ENCODE measurements at regions not wholly inside any gene's neighbourhood (a gene's known extent, or its start where the extent isn't known, plus 50 kb on each side); places are given as distances from the start of the nearest gene placed in this dataset.

DNA sequence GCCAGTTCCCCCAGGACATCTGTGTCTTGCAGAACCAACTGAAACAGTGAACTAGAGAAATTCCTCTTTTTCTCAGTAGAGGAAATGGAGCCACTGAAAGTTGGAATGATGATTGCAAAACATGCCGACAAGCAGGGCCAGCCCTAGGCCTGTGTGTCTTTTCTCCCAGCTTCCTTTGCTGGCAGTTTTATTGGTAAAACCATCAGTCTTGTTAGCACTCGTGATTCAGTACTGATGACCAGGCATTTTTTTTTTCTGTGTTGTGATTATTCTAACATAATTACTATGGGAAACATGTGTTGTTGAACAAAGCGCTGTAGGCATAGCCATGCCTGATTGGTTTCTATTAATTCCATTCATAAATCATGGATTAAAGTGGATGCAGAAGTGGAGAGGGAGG lies 620.7 kb downstream of the AACS start:
- DNase-seq, result no peak

DNA sequence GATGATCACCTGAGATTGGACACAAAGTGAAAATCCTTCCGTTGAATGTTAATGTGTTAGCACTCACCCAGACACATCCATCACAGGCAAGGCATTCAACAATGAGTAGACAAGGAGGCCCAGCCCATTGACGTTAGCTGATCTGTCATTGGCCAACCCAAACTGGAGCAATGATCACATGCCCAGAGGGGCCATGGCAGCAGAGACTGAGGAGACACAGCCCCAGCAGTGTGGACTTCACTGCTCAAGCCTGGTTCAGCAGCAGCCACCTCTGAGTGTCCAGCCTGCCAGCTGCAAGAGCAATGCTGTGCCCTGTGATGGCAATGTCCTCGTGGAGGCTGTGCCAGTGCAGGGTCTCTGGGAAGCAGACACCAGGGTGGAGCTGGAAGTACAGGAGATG lies 622.2 kb downstream of the AACS start:
- no peak for DNase-seq

DNA sequence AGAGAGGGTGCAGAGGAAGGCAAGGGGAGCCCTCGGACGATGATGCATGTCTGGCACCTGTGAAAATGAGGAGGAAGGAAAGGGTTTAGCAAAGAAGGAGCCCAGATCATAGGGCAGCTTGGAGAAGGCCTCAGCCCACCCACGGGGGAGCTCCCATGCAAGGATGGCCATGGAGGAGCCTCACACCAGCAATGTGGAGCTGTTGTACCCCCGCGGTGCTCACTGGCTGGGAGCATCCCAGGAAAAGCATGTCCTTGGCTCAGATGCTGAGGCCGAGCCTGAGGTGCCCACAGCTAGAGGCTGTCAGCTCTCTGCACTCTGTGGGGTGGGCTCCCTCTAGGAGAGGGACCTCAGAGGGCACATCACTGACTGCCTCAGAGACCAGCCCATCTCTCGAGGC lies 622.6 kb downstream of the AACS start:
- DNase-seq, result no peak

DNA sequence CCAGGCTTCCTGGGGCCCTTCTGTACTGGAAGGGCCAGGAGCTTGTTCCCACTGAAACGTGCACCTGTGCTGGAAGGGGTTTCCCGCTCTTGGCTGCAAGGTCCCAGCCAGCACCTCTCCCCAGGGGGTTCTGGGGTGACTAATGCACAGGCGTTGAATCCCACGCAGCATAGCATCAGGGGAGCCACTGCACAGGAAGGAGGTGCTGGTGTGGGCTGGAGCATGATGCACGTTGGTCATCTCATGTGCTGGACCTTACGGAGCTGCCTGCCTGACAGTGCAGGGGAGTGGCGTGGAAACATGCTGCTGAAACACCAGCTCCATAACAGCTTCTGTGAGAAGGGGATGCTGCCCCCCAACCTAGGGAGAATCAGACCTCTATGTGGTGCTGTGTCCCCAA lies 623.0 kb downstream of the AACS start:
- DNase-seq, result no peak

DNA sequence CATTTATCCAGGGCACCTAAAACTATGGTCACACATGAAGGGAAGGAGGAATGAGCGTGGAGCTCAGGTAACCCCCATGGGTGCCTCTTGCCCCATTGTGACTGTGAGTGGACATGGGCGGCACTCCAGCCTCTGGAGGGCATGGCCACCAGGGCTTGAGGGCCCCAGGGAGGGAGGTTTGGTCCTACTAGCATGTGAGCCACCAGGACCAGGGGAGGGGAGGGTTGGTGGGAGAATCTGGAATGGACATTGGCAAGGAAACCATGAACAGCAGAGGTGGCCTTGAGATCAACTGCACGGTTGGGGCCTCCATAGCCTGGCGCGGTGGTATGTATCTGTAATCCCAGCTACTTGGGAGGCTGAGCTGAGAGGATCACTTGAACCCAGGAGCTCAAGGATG lies 623.6 kb downstream of the AACS start:
- DNase-seq, result no peak

DNA sequence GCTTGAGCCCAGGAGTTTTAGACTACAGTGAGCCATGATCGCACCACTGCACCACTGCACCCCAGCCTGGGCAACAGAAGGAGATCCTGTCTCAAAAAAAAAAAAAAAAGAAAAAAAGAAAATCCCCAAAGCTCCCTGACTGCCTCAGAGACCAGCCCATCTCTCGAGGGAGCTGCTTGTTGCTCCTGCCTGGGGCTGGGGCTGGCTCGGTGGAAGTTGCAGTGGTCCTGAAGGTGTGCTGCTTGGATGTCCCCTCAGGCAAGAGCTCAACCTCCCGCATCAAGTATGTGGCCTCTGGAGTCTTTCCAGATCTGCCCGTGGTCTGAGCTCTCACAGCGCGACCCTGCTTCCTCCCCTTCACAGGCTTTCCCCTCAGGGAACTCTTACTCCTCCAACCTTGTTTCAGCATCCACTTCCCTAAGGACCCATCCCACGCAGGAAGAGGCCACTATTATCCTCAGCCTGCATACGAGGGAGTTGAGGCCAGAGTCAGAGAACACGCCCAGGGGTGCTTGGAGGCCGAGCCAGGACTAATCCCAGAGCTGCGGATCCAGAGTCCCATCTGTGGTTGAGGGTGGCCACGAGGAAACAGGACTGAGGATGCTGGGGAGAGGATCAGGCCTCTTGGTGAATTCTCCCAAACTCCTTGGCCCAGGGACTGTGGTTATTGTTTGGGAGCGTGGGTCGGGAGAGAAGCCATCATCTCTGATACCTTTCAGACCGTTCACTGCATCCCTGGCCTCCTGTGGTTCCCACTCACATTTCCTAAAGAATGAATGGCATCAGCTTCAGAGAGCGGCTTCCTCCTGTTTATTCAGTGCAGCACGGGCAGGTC lies 624.6 kb downstream of the AACS start:
- no peak for DNase-seq

DNA sequence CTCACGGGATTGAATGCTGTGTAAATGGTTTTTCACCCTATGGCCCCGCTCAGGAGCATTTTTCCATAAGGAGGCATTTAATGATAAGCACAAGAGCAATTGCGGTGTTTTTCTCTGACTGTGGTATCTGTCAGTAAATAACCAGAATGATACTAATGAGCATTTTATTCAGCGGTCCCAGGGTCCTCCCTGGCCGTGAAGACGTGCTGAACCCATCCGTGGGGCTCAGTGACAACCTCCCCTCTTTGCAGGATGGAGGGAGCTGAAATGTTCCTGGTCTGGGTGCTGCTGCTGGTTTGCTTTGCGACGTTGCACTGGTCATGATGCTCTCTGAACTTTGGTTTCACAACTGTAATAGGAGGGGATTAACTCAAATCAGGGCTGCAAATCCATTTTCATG lies 625.6 kb downstream of the AACS start:
- DNase-seq, result no peak

DNA sequence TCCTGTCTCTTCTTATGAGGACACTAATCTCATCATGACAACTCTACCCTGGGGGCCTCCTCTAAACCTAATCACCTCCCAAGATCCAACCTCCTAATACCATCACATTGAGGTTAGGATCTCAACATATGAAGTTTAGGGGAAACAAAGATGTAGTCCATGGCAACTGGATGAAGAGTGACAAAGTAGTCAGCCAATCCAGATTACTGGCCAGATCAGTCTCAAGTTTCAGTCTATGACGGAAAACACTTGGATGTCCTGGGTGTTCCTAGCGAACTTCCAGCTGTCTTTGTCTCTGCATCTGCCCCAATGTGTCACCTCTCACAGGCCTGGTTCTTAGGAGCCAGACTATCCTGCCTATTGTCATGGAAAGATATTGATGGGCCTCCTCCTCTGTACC lies 630.8 kb downstream of the AACS start:
- no peak for DNase-seq

DNA sequence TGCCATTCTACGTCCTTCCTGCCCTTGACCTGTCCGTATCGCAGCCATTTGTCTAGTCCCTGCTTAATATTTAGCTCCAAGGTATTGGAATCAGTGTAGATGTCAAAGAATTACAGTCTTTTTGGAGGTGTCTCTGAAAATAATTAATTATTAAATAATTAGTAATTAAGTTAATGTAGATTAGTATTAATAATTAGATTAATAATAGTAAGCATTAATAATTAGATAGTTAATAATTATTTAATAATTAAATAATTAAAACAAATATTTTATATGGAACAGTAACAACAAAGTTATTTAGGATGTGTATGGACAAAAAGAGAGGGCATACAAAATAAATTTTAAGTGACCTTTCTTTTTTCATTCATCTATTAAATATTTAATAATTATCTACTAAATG lies 639.6 kb downstream of the AACS start:
- no peak for DNase-seq

DNA sequence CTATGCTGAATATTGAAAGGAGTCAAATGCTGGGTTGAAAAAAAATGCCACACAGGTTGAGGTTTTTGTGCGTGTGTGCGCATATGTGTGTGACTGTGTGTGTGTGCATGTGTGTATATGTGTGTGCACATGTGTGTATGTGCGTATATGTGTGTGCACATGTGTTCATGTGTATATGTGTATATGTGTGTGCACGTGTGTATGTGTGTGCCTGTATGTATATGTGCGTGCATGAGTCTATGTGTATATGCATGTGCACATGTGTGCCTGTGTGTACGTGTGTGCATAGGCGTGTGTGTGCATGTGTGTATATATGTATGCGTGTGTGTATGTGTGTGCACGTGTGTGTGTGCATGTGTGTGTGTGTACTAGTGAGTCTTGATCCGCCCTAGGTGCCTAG lies 655.7 kb downstream of the AACS start:
- DNase-seq, result no peak

DNA sequence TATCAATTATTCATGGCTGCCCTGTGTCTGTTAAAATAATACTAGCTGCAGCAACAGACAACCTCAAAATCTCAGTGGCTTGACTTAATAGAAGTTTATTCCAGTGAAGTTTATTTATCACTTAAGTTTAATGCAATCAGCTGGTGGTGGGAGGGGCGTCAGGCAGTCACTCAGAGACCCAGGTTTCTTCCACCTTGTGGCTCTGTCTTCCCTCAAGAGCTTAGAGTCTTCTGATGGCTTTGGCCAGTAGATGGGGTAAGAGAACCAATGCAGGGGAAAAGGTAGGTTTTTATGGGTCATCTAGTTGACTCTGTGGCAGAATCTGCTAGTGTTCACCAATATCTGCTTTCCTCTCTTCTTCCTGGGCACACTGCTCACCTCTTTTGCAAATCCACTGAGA lies 668.9 kb downstream of the AACS start:
- DNase-seq, result no peak

DNA sequence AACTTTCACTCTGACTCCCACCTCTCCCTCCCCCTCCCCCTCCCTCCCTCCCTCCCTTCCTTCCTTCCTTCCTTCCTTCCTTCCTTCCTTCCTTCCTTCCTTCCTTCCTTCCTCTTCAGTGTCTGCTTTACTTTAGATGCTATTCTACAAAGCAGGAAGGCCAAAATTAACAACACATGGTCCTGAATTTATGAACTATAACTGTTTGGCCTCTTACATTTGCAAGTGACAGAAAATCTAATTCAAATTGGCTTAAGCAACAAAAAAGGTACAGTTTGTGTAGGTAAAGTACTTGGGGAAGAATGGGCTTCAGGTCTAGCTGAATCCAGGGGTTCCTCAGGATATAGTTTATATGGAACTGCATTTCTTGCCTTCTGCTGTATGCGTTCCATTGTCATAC lies 673.0 kb downstream of the AACS start:
- DNase-seq, result no peak

DNA sequence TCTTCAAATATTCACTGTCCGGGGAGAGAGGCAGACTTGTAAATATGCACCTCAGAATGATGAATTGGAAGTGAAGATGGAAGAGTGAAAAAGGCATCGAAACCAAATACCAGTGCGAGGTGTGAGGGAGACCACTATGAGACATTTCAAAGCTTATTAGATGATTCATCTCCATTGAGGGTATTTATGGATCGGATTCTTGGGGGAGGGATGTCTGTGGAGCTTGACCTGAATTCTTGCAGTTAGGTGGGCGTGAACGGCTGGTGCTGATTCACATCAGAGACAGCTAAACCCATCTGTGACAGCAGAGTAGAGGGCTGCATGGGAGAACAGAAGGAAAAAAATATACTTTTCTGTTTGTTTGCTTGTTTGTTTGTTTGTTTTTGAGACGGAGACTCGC lies 677.2 kb downstream of the AACS start:
- DNase-seq, result no peak

DNA sequence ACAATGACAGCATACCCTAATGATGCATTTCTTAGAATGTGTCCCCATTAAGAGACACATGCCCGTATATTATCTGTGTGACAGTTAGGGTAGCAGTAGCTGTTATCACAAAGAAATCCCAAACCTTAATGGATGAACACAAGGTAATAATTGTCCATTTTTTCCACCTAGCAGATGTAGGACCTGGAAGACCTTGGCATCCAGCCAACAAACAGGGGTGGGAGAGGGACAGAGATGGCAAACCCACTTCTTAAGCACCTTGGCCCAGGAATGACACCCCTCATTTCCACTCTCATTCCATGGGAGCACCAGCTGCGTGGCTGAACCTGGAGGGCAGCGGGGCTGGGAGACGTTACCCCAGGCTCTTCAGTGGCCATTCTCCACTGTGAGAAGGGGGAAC lies 679.0 kb downstream of the AACS start:
- no peak for DNase-seq

DNA sequence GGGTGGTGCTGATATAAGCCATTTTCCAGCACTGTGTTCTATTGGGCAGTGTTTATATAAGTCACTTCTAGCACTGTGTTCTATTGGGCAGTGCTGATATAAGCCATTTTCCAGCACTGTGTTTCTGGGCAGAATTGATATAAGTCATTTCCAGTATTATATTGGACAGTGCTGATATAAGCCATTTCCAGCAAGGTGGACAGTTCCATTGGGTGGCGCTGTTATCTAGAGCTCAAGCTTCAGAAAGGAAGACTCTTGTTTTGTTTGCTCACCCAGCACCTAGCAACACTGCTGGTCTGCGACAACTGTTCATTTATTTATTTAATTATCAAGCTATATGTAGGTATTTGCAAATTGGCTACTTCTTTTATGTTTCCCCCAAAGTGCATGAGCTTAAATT lies 690.3 kb downstream of the AACS start:
- no peak for DNase-seq

DNA sequence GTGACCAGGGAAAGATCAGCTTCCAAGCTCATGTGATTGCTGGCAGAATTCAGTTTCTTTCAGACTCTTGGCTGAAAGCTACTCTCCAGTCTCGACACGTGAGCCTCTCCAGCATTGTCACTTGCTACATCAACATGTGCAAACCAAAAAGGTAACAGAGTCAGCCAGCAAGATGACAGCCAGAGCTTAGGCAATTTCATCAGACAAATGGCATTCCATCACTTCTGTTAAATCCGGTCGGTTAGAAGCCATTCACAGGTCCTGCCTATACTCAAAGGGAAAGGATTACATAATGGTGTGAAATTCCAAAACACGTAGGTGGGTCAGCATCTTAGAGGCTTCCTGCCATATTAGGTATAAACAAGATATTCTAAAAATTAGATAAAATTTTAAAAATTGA lies 700.9 kb downstream of the AACS start:
- DNase-seq, result no peak

DNA sequence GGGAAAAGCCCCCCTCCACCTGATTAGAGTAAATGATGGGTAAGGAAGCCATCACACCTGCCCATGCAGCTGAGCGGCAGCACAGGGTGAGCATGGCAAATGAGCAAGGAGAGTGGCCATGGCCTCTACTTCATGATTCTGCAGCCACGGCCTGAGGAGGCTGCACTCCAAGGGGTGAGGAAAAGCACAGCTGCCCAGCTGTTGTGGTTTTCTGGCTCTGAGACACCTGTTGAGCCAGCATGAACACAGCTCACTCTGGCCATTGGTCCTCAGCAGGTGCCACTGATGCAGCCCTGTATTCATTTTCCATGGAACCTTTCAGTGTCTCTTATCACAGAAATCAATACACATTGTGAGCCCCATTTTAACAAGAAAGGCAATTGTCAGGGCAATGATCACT lies 707.2 kb downstream of the AACS start:
- no peak for DNase-seq

DNA sequence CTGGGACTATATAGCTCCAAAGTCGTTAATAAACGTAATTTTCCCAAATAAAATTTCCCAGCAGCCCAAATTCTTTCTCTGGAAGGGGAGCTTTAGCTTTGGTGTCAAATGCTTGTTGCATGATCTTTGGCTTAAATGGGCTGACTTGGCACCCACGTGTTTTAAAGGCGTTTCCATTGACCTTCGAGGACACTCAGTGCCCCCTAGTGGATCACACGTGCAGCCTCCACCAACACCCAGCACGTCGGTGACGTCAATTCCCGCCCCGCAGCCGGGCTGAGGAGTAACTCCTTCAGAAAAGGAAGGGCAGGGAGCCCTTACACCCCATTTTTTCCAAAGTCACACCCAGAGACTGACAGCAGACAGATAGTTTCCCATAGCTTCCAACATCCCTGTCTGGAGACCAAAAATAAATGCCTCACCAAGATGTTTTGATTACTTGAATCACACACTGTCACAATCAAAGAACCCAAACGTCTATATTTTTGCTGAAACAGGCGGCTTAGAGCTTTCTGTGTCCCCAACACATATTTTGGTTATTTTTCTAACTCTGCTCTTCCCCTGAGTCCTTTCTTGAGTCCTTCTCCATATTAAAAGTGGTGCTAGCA lies 707.9 kb downstream of the AACS start:
- DNase-seq, result no peak

DNA sequence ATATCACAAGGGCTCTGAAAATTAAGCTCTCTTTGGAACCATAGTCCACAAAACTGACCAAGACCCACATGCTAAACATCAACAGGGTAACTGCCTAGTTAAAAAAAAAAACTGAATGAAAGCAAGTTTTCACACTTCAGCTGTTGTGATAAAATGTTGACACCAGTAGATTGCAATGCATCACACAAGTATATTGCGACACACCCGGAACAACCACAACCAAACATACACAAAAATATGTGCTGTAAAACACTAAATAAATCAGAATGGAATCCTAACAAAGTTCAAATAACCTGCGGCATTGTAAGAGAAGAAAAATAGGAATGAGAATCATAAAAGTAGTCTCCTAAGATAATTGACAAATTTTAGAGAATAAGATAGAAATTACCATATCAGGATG lies 710.3 kb downstream of the AACS start:
- no peak for DNase-seq

DNA sequence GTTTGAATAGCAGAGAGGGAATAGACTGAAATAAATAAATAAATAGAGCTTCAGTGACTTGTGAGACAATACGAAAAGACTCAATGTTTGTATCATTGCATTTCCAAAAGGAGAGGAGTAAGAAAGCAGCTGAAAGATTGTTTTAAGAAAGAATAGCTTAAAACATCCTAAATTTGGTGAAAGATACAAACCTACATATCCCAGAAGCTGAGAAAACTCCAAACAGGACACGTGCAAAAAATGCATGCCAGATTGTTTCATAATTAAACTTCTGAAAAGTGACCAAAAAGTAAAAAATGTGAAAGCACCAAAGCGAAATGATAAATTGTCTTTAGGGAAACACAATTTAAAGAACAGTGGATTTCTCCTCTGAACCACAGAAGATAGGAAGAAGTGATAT lies 711.0 kb downstream of the AACS start:
- no peak for DNase-seq

DNA sequence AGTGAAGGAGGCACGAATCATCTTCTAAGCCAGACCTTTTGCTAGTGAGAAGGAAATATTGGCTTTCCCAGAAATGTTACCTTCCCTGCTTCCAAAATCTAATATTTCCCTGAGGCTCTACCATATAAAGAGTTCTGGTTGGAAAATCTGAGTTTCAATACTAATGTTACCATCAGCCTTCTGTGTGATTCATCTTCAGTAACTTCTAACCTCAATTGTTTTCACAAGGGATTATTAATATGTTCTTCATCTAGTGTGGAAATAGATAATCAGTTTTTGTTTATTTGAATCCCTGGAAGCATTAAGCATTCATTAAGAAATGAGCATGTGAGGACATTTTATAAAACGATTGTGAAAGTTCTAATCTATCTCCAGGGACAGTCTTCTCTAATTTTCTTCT lies 720.9 kb downstream of the AACS start:
- DNase-seq, result no peak

DNA sequence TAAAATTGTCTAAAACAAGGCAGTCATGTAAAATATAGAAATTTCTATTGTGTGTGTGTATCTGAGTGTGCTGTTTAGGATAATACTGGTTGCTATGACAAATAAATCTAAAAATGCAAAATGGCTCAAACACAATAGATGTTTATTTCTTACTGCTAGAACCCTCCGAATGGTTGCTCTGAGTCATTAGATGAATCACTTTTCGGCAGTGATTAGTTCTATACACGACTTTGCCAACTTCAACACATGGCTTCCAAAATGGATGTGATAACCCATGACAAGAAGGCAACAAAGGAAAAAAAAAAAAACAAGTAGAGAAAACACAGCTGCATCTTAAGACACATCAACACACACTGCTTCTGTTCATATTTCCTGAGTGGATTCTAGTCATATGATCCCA lies 729.2 kb downstream of the AACS start:
- no peak for DNase-seq

DNA sequence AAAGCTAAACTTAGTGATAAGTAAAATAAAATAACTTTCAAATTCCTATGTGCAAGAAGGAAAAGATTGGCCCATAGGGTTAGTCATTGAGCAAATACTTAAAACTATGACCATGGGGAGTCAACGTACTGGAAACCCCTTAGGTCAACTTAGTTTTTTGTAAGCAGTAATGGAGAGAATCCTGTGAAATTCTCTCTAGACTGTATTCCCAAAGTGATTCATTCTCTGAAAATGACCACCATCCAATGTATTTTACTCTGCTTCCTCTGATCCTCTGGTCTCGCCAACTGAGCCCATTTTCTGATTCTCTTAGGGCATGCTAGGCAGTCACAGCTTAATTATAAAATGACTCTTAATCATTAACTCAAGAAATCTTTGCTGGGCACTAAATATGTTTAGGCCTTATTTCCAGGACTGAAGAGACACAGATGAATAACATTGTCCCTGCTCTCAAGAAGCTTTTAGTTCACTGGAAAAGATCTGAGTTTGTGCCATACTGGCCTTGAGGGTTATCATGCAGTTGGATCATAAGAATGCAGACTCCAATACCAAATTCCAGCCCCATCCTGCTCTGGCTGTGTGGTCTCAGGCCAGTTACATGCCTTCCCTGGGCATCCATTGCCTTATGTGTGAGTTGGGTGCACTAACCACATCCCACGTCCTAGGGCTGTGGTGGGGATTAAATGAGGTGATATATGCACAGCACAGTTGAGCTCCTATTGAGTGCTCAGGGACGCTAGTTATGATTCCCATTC lies 732.4 kb downstream of the AACS start:
- no peak for DNase-seq

DNA sequence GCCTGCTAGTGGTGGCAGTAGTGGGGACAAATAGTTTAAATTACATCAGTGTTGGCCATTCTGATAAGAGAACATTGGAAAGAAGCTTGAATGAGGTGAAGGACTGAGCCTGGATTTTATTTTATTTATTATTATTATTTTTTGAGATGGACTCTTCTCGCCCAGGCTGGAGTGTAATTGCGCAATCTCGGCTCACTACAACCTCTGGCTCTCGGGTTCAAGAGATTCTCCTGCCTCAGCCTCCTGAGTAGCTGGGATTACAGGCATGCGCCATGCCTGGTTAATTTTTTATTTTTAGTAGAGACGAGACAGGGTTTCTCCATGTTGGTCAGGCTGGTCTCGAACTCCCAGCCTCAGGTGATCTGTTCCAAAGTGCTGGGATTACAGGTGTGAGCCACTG lies 739.4 kb downstream of the AACS start:
- DNase-seq, result no peak

Data from retina (tissue), 1 donor.